ENCODE measurements at regions not wholly inside any gene's neighbourhood (a gene's known extent, or its start where the extent isn't known, plus 50 kb on each side); places are given as distances from the start of the nearest gene placed in this dataset.

DNA sequence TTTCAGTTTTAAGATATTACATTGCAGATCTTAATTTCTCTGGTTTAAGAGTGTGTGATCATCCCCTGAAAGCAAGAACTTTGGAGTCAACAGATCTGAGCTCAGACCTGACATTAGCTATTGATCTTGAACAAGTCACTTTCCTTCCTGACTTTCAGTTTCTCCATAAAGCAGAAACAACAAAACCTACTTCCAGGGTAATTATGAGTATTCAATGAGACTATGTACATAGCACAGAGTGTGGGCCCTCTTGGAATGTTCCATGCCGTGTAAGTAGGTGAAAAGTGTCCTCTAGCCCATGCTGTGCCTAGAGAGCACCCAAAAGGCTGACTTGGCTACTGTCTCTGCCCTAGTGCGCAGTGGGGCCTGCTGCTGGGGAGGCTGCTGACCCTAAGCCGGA lies 188.0 kb upstream of the RPL34 start:
- peak overlapping the region; percentile 23 for H3K27ac ChIP-seq (ENCODE audit: low read depth, low read length)
- H3K36me3 Mint-ChIP-seq, result peaks cover 0 to 34% (median 0%) of the 10 kb centered on the region in 5 donors
- peaks cover 0 to 4% (median 0%) of the 10 kb centered on the region in 11 donors for H3K9me3 Mint-ChIP-seq
- peaks cover 0 to 4% (median 0%) of the 10 kb centered on the region in 5 donors for H3K27me3 Mint-ChIP-seq
- H3K27me3 ChIP-seq (ENCODE audit: control insufficient read depth in 2 of 2, insufficient read depth in 2 of 2, low read length in 2 of 2), result no peaks in the 10 kb centered on the region
- peak overlapping the region; percentile 55 to 86 (median 76) for H3K27ac Mint-ChIP-seq
- peaks cover 18 to 35% of the 10 kb centered on the region in 2 donors for H3K4me1 ChIP-seq (ENCODE audit: control insufficient read depth in 2 of 2, insufficient read depth in 2 of 2, low read length in 2 of 2)
- H3K9me3 ChIP-seq (ENCODE audit: control insufficient read depth in 2 of 3, low read length in 3 of 3), result no peaks in the 10 kb centered on the region
- no peak overlapping the region for H3K4me3 ChIP-seq (ENCODE audit: low read length)
- intact Hi-C loops (cut with micrococcal nuclease), result loop anchor here (2.0 to 5.0 kb wide), 7 partner anchors 34 to 712 kb away; partner anchors contain the start of gene PAPSS1 (in 1 of the 2)
- H3K4me1 Mint-ChIP-seq, result peaks cover 36 to 84% (median 67%) of the 10 kb centered on the region in 7 donors
- H3K4me3 Mint-ChIP-seq, result peak overlapping the region in 7 of 10 donors; percentile 18 to 49 (median 29)
- DNase-seq (peak in 3 of 9 donors; percentile 9 to 20 (median 18)), ATAC-seq (no peak)
- ChIA-PET POLR2A (interaction anchor here (0.6 to 1.4 kb wide), 5 partner anchors 35 to 397 kb away, joined by 3 to 5 read pairs (median 3); partner anchors contain the start of gene LEF1), CTCF (interaction anchor here (0.6 to 1.1 kb wide), 2 partner anchors 35 to 1108 kb away, joined by 3 to 5 read pairs; no protein-coding TSS in a partner anchor)
- no peaks in the 10 kb centered on the region for H3K36me3 ChIP-seq (ENCODE audit: control insufficient read depth in 2 of 3, insufficient read depth in 3 of 3, low read length in 3 of 3)

DNA sequence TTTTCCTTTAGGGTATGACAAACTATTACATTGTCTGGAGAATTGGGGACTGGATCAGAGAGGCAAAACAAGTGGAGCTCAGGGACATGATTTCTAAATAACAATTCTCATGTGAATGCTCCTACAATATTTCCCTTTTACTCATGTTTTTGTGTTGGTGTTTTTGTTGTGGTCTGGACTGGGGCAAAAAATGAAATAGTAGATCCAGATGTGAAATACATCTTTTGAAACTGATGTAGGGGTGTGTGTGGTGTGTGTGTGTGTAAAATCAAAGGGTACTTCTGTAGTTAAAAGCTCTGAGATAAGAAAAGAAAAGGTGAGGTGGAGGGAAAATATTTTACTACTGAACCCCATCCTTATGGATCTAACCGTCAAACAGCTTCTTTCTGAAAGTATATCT lies 188.4 kb upstream of the RPL34 start:
- H3K4me3 Mint-ChIP-seq, result peak overlapping the region in 7 of 10 donors; percentile 18 to 44 (median 27)
- peak overlapping the region; percentile 55 to 86 (median 76) for H3K27ac Mint-ChIP-seq
- ChIA-PET POLR2A (interaction anchor here (0.6 to 1.4 kb wide), 4 partner anchors 36 to 396 kb away, joined by 3 to 5 read pairs (median 3); no protein-coding TSS in a partner anchor), CTCF (interaction anchor here (0.6 to 1.1 kb wide), 2 partner anchors 35 to 1109 kb away, joined by 3 to 5 read pairs; no protein-coding TSS in a partner anchor)
- H3K4me1 Mint-ChIP-seq, result peaks cover 36 to 82% (median 67%) of the 10 kb centered on the region in 7 donors
- no peak overlapping the region for H3K4me3 ChIP-seq (ENCODE audit: low read length)
- peaks cover 0 to 4% (median 0%) of the 10 kb centered on the region in 5 donors for H3K27me3 Mint-ChIP-seq
- peaks cover 0 to 31% (median 0%) of the 10 kb centered on the region in 5 donors for H3K36me3 Mint-ChIP-seq
- no peaks in the 10 kb centered on the region for H3K27me3 ChIP-seq (ENCODE audit: control insufficient read depth in 2 of 2, insufficient read depth in 2 of 2, low read length in 2 of 2)
- ATAC-seq (no peak), DNase-seq (no peak)
- H3K36me3 ChIP-seq (ENCODE audit: control insufficient read depth in 2 of 3, insufficient read depth in 3 of 3, low read length in 3 of 3), result no peaks in the 10 kb centered on the region
- H3K9me3 ChIP-seq (ENCODE audit: control insufficient read depth in 2 of 3, low read length in 3 of 3), result no peaks in the 10 kb centered on the region
- intact Hi-C loops (cut with micrococcal nuclease), result loop anchor here (2.0 to 5.0 kb wide), 7 partner anchors 35 to 711 kb away; partner anchors contain the start of gene PAPSS1 (in 1 of the 2)
- peaks cover 0 to 4% (median 0%) of the 10 kb centered on the region in 11 donors for H3K9me3 Mint-ChIP-seq
- H3K4me1 ChIP-seq (ENCODE audit: control insufficient read depth in 2 of 2, insufficient read depth in 2 of 2, low read length in 2 of 2), result peaks cover 18 to 35% of the 10 kb centered on the region in 2 donors
- peak overlapping the region; percentile 23 for H3K27ac ChIP-seq (ENCODE audit: low read depth, low read length)

DNA sequence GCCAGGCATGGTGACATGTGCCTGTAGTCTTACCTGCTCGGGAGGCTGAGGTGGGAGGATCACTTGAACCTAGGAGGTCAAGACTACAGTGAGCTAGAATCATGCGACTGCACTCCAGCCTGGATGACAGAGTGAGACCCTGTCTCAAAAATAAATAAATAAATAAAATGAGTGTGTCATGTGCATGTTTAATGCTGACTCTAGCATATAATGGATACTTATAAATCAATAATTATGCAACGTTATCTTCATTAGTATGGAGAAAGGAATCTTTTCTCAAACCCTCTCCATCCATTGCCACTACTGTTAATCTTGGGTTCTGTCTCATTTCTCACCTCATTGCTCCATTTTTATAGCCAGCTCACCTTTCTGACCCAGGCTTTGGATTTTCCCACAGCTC lies 189.5 kb upstream of the RPL34 start:
- POLR2A ChIA-PET, result interaction anchor here (0.6 to 1.4 kb wide), 2 partner anchors 37 to 179 kb away, joined by 4 to 5 read pairs; no protein-coding TSS in a partner anchor
- Mint-ChIP-seq H3K4me1 (peaks cover 36 to 88% (median 77%) of the 10 kb centered on the region in 7 donors), H3K27me3 (peaks cover 0 to 4% (median 0%) of the 10 kb centered on the region in 5 donors), H3K36me3 (peaks cover 0 to 26% (median 0%) of the 10 kb centered on the region in 5 donors), H3K9me3 (peaks cover 0 to 4% (median 0%) of the 10 kb centered on the region in 11 donors), H3K4me3 (no peak overlapping the region), H3K27ac (peak overlapping the region in 5 of 9 donors; percentile 55 to 86 (median 75))
- Histone ChIP-seq H3K4me3 (ENCODE audit: low read length) (no peak overlapping the region), H3K27ac (ENCODE audit: low read depth, low read length) (no peak overlapping the region), H3K9me3 (ENCODE audit: control insufficient read depth in 2 of 3, low read length in 3 of 3) (no peaks in the 10 kb centered on the region), H3K4me1 (ENCODE audit: control insufficient read depth in 2 of 2, insufficient read depth in 2 of 2, low read length in 2 of 2) (peaks cover 18 to 35% of the 10 kb centered on the region in 2 donors), H3K27me3 (ENCODE audit: control insufficient read depth in 2 of 2, insufficient read depth in 2 of 2, low read length in 2 of 2) (no peaks in the 10 kb centered on the region), H3K36me3 (ENCODE audit: control insufficient read depth in 2 of 3, insufficient read depth in 3 of 3, low read length in 3 of 3) (no peaks in the 10 kb centered on the region)
- intact Hi-C loops (cut with micrococcal nuclease), result loop anchor here (5.0 kb wide), 4 partner anchors 59 to 394 kb away; no protein-coding TSS in a partner anchor
- CTCF ChIA-PET, result interaction anchor here (0.6 kb wide), 1 partner anchor 88 kb away, joined by 3 read pairs; no protein-coding TSS in a partner anchor
- no peak for DNase-seq
- no peak for ATAC-seq

DNA sequence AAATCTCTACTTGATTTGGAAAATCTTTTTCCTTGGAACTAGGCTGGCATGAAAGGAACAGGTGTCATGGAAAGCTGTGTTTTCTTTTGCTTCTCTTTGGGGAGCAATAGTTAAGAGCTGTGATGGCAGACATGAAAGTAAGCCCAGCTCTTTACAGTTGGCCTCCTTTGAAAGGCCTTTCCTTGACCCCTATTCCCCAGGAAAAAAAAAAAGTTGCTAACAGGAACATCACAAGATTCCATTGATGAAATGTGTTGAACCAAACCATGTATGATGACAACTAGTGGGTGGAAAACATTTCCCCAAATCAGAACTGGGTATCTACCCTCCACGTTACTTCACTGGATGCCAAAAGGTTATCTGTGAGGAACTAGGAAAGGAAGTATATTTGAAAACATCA lies 190.7 kb upstream of the RPL34 start:
- no peak overlapping the region for H3K27ac ChIP-seq (ENCODE audit: low read depth, low read length)
- H3K4me3 Mint-ChIP-seq, result no peak overlapping the region
- H3K4me3 ChIP-seq (ENCODE audit: low read length), result no peak overlapping the region
- peaks cover 0 to 23% (median 0%) of the 10 kb centered on the region in 5 donors for H3K36me3 Mint-ChIP-seq
- H3K27ac Mint-ChIP-seq, result peak overlapping the region in 7 of 9 donors; percentile 0 to 58 (median 36)
- ATAC-seq (no peak), DNase-seq (no peak)
- no peaks in the 10 kb centered on the region for H3K9me3 ChIP-seq (ENCODE audit: control insufficient read depth in 2 of 3, low read length in 3 of 3)
- intact Hi-C loops (cut with micrococcal nuclease), result loop anchor here (5.0 kb wide), 4 partner anchors 57 to 392 kb away; no protein-coding TSS in a partner anchor
- H3K4me1 Mint-ChIP-seq, result peaks cover 35 to 78% (median 72%) of the 10 kb centered on the region in 7 donors
- H3K4me1 ChIP-seq (ENCODE audit: control insufficient read depth in 2 of 2, insufficient read depth in 2 of 2, low read length in 2 of 2), result peaks cover 12 to 28% of the 10 kb centered on the region in 2 donors
- H3K27me3 ChIP-seq (ENCODE audit: control insufficient read depth in 2 of 2, insufficient read depth in 2 of 2, low read length in 2 of 2), result no peaks in the 10 kb centered on the region
- ChIA-PET CTCF (interaction anchor here (1.1 kb wide), 1 partner anchor 409 kb away, joined by 4 read pairs; no protein-coding TSS in a partner anchor), POLR2A (interaction anchor here (0.6 kb wide), 1 partner anchor 317 kb away, joined by 4 read pairs; no protein-coding TSS in a partner anchor)
- peaks cover 0 to 4% (median 0%) of the 10 kb centered on the region in 11 donors for H3K9me3 Mint-ChIP-seq
- H3K27me3 Mint-ChIP-seq, result peaks cover 0 to 4% (median 0%) of the 10 kb centered on the region in 5 donors
- H3K36me3 ChIP-seq (ENCODE audit: control insufficient read depth in 2 of 3, insufficient read depth in 3 of 3, low read length in 3 of 3), result no peaks in the 10 kb centered on the region

DNA sequence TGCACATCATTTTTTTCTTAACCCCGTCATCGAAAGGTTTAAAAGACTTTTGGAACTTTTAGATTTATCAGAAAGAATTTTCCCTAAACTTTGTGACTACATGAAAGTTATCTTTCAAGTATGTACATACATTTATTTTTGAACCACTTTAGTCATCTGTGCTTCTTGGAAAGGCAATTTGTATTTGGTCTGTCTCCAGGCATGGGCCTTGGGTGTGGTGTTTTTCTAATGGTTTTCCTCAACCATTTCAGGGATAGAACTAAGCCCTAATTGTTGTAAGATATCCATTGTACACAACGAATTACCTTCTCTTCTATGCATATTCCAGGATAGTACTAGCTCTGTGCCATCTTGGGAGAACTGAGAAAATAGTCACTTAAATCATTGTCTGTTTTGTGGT lies 191.5 kb upstream of the RPL34 start:
- Mint-ChIP-seq H3K27me3 (peaks cover 0 to 4% (median 0%) of the 10 kb centered on the region in 5 donors), H3K4me1 (peaks cover 30 to 71% (median 66%) of the 10 kb centered on the region in 7 donors), H3K27ac (peak overlapping the region in 6 of 9 donors; percentile 0 to 62 (median 54)), H3K36me3 (peaks cover 0 to 24% (median 0%) of the 10 kb centered on the region in 5 donors), H3K4me3 (no peak overlapping the region), H3K9me3 (peaks cover 0 to 4% (median 0%) of the 10 kb centered on the region in 11 donors)
- no peak overlapping the region for H3K27ac ChIP-seq (ENCODE audit: low read depth, low read length)
- no peak for ATAC-seq
- CTCF ChIA-PET, result no interaction called here
- H3K9me3 ChIP-seq (ENCODE audit: control insufficient read depth in 2 of 3, low read length in 3 of 3), result no peaks in the 10 kb centered on the region
- DNase-seq, result no peak
- POLR2A ChIA-PET, result interaction anchor here (0.9 to 1.3 kb wide), 2 partner anchors 12 to 368 kb away, joined by 3 to 4 read pairs; no protein-coding TSS in a partner anchor
- no peaks in the 10 kb centered on the region for H3K27me3 ChIP-seq (ENCODE audit: control insufficient read depth in 2 of 2, insufficient read depth in 2 of 2, low read length in 2 of 2)
- peaks cover 5 to 20% of the 10 kb centered on the region in 2 donors for H3K4me1 ChIP-seq (ENCODE audit: control insufficient read depth in 2 of 2, insufficient read depth in 2 of 2, low read length in 2 of 2)
- no peak overlapping the region for H3K4me3 ChIP-seq (ENCODE audit: low read length)
- no peaks in the 10 kb centered on the region for H3K36me3 ChIP-seq (ENCODE audit: control insufficient read depth in 2 of 3, insufficient read depth in 3 of 3, low read length in 3 of 3)
- intact Hi-C loops (cut with micrococcal nuclease), result no loop called here

DNA sequence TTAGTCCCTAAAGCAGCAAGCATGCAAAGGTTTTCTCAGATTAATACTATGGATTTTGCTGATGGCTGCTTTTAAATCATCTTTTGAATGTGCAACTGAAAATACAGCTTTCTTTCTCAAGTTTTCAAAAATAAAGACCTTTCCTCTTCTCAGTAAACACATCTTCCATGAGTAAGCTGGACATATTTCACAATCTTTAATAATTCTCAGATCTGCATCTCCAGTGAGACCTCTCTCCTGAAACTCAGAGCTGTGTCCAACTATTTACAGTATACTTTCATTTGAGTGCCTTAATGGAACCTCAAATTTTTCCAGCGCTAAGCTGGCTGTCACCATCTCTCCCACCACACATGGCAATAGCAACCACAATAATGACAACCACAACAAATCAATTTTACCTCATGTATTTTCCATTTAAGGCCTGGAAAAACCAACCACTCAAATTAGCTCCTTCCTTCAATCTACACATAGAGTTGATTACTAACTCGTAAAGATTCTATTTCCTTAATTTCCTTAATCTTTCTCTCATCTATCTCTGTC lies 192.4 kb upstream of the RPL34 start:
- Histone ChIP-seq H3K36me3 (ENCODE audit: control insufficient read depth in 2 of 3, insufficient read depth in 3 of 3, low read length in 3 of 3) (no peaks in the 10 kb centered on the region), H3K27me3 (ENCODE audit: control insufficient read depth in 2 of 2, insufficient read depth in 2 of 2, low read length in 2 of 2) (no peaks in the 10 kb centered on the region), H3K4me3 (ENCODE audit: low read length) (no peak overlapping the region), H3K27ac (ENCODE audit: low read depth, low read length) (no peak overlapping the region), H3K4me1 (ENCODE audit: control insufficient read depth in 2 of 2, insufficient read depth in 2 of 2, low read length in 2 of 2) (peaks cover 0 to 13% of the 10 kb centered on the region in 2 donors), H3K9me3 (ENCODE audit: control insufficient read depth in 2 of 3, low read length in 3 of 3) (no peaks in the 10 kb centered on the region)
- peaks cover 0 to 6% (median 0%) of the 10 kb centered on the region in 5 donors for H3K27me3 Mint-ChIP-seq
- peak overlapping the region in 5 of 9 donors; percentile 3 to 58 (median 11) for H3K27ac Mint-ChIP-seq
- POLR2A ChIA-PET, result interaction anchor here (0.6 to 1.3 kb wide), 5 partner anchors 9 to 860 kb away, joined by 4 to 6 read pairs (median 5); no protein-coding TSS in a partner anchor
- DNase-seq (no peak), ATAC-seq (no peak)
- peaks cover 24 to 61% (median 56%) of the 10 kb centered on the region in 7 donors for H3K4me1 Mint-ChIP-seq
- H3K9me3 Mint-ChIP-seq, result peaks cover 0 to 9% (median 2%) of the 10 kb centered on the region in 11 donors
- intact Hi-C loops (cut with micrococcal nuclease), result no loop called here
- H3K36me3 Mint-ChIP-seq, result peaks cover 0 to 22% (median 0%) of the 10 kb centered on the region in 5 donors
- H3K4me3 Mint-ChIP-seq, result no peak overlapping the region
- CTCF ChIA-PET, result interaction anchor here (0.8 kb wide), 1 partner anchor 48 kb away, joined by 3 read pairs; no protein-coding TSS in a partner anchor
